ENCODE measurements at regions not wholly inside any gene's neighbourhood (a gene's known extent, or its start where the extent isn't known, plus 50 kb on each side); places are given as distances from the start of the nearest gene placed in this dataset.

DNA sequence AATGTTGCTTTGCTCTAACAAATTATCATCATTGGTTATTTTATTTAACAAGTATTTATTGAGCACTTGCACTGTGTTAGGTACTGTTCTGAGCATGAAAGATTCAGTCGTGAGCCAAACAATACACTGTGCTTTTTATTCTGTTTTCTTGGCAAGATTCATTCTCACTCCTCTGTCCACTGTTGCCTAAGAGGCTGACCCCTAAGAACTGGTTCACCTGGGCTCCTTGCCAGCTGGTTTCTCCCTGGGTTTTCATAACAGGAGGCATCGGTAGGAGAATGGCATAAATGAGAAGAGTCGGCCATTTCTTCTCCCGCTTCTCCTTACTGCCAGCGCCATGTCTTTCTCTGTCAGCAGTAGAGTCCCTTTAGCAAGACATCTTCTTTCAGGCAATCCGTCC is 243.7 kb upstream of the DIAPH2 start:
- 79 to 87% (median 83%) methylated on average over 6 of the region's 6 CpGs for WGBS, 4 donors
- TF ChIP-seq, protein P1, sequence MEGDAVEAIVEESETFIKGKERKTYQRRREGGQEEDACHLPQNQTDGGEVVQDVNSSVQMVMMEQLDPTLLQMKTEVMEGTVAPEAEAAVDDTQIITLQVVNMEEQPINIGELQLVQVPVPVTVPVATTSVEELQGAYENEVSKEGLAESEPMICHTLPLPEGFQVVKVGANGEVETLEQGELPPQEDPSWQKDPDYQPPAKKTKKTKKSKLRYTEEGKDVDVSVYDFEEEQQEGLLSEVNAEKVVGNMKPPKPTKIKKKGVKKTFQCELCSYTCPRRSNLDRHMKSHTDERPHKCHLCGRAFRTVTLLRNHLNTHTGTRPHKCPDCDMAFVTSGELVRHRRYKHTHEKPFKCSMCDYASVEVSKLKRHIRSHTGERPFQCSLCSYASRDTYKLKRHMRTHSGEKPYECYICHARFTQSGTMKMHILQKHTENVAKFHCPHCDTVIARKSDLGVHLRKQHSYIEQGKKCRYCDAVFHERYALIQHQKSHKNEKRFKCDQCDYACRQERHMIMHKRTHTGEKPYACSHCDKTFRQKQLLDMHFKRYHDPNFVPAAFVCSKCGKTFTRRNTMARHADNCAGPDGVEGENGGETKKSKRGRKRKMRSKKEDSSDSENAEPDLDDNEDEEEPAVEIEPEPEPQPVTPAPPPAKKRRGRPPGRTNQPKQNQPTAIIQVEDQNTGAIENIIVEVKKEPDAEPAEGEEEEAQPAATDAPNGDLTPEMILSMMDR (IDR thresholded peaks at IDR 0.05) = no peak
- TF ChIP-seq POLR2A (IDR thresholded peaks at IDR 0.05) = no peak
- intact Hi-C loops (cut with DNase I) = no loop called here

DNA sequence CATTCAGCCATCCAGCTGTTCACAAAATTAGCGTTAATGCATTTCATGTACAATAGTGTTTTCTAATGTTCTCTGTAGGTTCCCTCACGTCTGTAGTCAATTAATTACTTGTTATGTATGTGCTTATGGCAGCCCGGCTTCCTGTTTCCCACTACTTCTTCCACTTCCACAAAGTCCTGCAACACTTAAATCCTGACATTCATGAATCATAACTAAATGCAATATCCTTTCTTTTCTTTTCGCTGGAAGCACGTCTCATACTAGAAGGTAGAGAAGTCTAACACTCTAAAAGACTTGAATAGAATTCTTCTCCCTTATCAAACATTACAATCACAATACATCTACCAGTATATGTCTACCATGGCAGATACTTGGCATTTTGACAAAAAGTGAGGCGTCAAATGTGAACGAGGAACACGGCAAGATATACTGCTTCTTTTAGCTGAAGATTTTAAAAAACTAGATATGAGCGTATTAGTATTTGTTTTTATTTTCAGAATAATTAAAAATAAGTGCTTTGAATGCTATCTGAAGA is 239.0 kb upstream of the DIAPH2 start:
- H3K4me3 ChIP-seq = no peak overlapping the region
- intact Hi-C loops (cut with DNase I) = no loop called here
- H3K27me3 ChIP-seq = peaks cover 0 to 3% (median 0%) of the 10 kb centered on the region in 9 donors
- no peak for DNase-seq
- no peak overlapping the region for H3K27ac ChIP-seq
- no peaks in the 10 kb centered on the region for H3K9me3 ChIP-seq
- no peak for ATAC-seq
- no peaks in the 10 kb centered on the region for H3K36me3 ChIP-seq
- TF ChIP-seq POLR2A (IDR thresholded peaks at IDR 0.05) = no peak
- TF ChIP-seq, protein P1 (IDR thresholded peaks at IDR 0.05) = no peak
- H3K4me1 ChIP-seq = no peaks in the 10 kb centered on the region
- whole genome bisulfite sequencing, 4 donors = 52 to 70% (median 60%) methylated on average over 9 of the region's 9 CpGs

More for the DNA sequence above, 243.7 kb upstream of the DIAPH2 start:
- DNase-seq (no peak), ATAC-seq (no peak)
- H3K4me3 ChIP-seq = no peak overlapping the region
- H3K36me3 ChIP-seq = no peaks in the 10 kb centered on the region
- peaks cover 0 to 5% (median 0%) of the 10 kb centered on the region in 12 donors for H3K4me1 ChIP-seq
- no peaks in the 10 kb centered on the region for H3K9me3 ChIP-seq
- H3K27me3 ChIP-seq = peaks cover 0 to 3% (median 0%) of the 10 kb centered on the region in 9 donors
- H3K27ac ChIP-seq = no peak overlapping the region

DNA sequence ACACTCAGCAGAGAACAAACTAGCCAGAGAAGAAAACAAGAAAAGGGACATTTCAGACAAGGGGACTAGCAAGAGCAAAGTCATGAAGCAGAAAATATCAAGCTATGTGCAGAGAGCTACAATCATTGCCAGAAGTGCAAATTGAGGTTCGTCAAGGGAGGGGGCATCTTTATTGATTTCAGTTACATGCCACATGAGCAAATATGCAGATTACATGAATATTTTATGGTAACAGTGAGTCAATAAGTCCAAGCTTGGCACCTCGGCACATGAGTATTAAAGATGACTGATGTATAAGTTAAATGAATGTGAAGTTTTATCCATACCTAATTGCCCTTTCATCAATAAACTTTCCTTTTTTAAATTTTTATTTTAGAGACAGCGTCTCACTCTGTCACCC is 238.1 kb upstream of the DIAPH2 start:
- H3K4me3 ChIP-seq = no peak overlapping the region
- intact Hi-C loops (cut with DNase I) = no loop called here
- 75 to 89% (median 84%) methylated on average over 3 of the region's 3 CpGs for WGBS, 4 donors
- TF ChIP-seq, protein P1 (IDR thresholded peaks at IDR 0.05) = no peak
- no peak for TF ChIP-seq POLR2A (IDR thresholded peaks at IDR 0.05)
- no peaks in the 10 kb centered on the region for H3K4me1 ChIP-seq
- DNase-seq (no peak), ATAC-seq (no peak)
- no peak overlapping the region for H3K27ac ChIP-seq
- H3K9me3 ChIP-seq = no peaks in the 10 kb centered on the region
- peaks cover 0 to 3% (median 0%) of the 10 kb centered on the region in 9 donors for H3K27me3 ChIP-seq
- no peaks in the 10 kb centered on the region for H3K36me3 ChIP-seq

DNA sequence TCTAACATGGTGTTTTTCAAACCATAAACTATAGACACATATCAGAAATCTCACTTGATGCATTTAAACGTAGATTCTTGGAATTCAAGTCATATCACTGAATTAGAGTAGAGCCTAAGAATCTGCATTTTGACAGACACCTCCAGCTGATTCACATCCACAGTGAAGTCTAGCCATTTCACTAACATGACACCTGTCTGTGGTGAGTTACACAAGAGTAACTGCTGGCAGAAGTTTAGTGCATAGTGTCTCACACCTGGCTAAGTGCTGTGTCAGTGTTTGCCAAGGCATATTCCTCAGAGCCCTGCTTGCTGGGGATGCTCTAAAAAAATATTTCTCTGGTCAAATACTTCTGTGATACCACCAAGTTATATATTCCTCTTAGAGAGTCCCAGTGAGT is 237.5 kb upstream of the DIAPH2 start:
- ATAC-seq = no peak
- TF ChIP-seq, protein P1 (IDR thresholded peaks at IDR 0.05) = no peak
- TF ChIP-seq POLR2A (IDR thresholded peaks at IDR 0.05) = no peak
- no peak overlapping the region for H3K27ac ChIP-seq
- no peaks in the 10 kb centered on the region for H3K9me3 ChIP-seq
- H3K4me3 ChIP-seq = no peak overlapping the region
- no peaks in the 10 kb centered on the region for H3K36me3 ChIP-seq
- DNase-seq = no peak
- intact Hi-C loops (cut with DNase I) = no loop called here
- no peaks in the 10 kb centered on the region for H3K4me1 ChIP-seq
- H3K27me3 ChIP-seq = peaks cover 0 to 2% (median 0%) of the 10 kb centered on the region in 9 donors
- 53 to 67% (median 57%) methylated on average over 1 of the region's 1 CpG for WGBS, 4 donors

Measured in heart left ventricle (tissue), 16 donors.